HFF-Myc (cell line): ENCODE measurements at regions not wholly inside any gene's neighbourhood (a gene's known extent, or its start where the extent isn't known, plus 50 kb on each side); places are given as distances from the start of the nearest gene placed in this dataset.

ENCODE experiments used
- DNase-seq: peaks from one replicate; pipeline ENCODE4 v3.0.0-alpha.2; 2011; ENCODE audit warnings: low read depth; ENCODE audit errors: extremely low read depth
- H3K4me3 ChIP-seq: replicated peaks from 2 replicates; pipeline ENCODE4 v1.5.1; 2011; ENCODE audit warnings: low read depth, mild to moderate bottlenecking, control low read depth, low read length
- CTCF ChIP-seq: IDR thresholded peaks from 2 replicates; pipeline ENCODE4 v1.5.1; 2012; ENCODE audit warnings: mild to moderate bottlenecking, low read depth, low read length, control low read depth; ENCODE audit errors: missing control alignments

GRCh38 chr6:45714006-45714730 lies 301.5 kb downstream of the CLIC5 start:
- DNase-seq = no peak
- TF ChIP-seq CTCF = no peak
- H3K4me3 ChIP-seq = no peak overlapping the region
